ENCODE measurements at regions not wholly inside any gene's neighbourhood (a gene's known extent, or its start where the extent isn't known, plus 50 kb on each side); places are given as distances from the start of the nearest gene placed in this dataset.

- TF ChIP-seq CTCF (IDR thresholded peaks at IDR 0.05), result no peak
- TF ChIP-seq POLR2AphosphoS5 (IDR thresholded peaks at IDR 0.05), result no peak
- TF ChIP-seq POLR2A (IDR thresholded peaks at IDR 0.05), result no peak
Measured at GRCh38 chr1:10943991-10944730, 68.3 kb upstream of the TARDBP start.

Measured in prostate gland (tissue), 2 donors.